HUDEP-2 (cell line): ENCODE measurements at regions not wholly inside any gene's neighbourhood (a gene's known extent, or its start where the extent isn't known, plus 50 kb on each side); places are given as distances from the start of the nearest gene placed in this dataset.

Source experiments
- DNase-seq, 76 experiments: peaks; one replicate each; lab custom pipeline; 2025; ENCODE audit not compliant: unreplicated experiment in 76 of 76; lab: John Stamatoyannopoulos, UW

GRCh38 chr2:74756356-74756890, 77.5 kb upstream of the HK2 start:
- DNase-seq, result no peak

DNA sequence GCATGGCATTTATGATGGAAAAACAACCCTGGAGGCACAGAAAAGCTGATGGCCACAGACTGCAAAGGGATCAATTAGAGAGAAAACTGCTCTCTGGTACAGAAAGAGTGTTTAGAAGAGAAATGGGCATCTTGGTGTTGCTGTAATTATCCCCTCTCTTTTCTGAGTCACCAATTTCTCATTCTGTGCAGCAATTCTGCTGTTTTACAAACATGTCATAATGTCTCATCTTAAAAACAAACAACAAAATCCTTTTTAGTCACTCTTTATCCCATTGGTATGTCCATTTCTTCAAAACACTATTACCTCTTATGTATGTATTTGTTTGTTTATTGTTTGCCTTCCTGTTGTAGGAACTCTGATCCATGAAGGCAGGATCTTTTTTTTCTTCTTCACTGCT, 73.9 kb upstream of the HK2 start:
- DNase-seq, result no peak

DNA sequence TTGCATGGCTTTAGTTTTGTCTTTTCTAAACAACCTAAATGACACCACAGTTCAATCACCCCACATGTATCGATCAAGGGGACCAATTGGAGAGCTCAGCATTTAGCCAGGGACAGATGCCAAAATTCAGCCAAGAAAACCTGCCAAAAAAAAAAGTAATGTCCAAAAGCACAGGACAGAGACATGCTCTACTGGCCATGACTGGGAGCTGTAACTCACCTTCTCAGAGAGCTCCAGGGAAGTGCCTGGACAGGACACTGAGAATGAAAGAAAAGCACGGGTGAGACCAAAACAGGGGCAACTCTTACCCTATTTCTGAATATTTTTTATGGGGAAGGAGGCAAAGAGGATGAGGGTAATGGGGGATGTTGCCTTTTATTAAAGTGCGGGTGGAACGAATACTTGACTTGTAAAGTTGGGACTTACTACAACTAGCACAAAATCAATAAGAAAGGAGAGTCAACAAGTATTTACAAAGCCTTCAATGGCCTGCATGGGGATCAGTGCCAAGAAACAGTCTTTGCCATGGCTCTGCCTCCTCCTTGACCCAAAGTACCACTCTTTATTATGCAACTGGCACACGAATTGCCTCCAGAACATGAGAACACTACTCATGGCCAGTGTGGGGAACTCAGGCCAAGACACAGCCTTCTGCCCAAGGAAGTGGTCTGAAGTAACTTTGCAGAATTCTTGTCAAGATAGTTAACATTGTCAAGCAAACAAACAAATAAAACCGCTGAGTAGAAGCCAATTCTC, 72.9 kb upstream of the HK2 start:
- DNase-seq, result no peak

GRCh38 chr2:74762789-74763188, 71.1 kb upstream of the HK2 start:
- no peak for DNase-seq

DNA sequence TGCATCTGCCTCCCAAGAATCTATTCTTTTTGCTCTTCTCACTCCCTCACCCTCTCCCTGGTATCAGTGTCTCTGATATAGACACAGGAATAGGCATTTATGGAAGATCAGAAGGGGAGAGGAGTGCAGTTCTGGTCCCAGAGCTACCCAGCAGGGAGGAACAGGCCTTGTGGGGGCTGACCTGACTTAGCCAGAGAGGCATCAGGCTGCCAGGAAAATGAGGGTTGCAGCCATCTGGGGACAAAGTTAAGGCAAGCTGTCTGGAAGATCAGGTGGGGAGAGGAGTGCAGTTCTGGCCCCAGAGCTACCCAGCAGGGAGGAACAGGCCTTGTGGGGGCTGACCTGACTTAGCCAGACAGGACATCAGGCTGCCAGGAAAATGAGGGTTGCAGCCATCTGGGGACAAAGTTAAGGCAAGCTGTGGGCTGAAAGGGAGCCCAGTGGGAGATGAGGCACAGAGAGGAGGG, 69.9 kb upstream of the HK2 start:
- DNase-seq, result no peak

DNA sequence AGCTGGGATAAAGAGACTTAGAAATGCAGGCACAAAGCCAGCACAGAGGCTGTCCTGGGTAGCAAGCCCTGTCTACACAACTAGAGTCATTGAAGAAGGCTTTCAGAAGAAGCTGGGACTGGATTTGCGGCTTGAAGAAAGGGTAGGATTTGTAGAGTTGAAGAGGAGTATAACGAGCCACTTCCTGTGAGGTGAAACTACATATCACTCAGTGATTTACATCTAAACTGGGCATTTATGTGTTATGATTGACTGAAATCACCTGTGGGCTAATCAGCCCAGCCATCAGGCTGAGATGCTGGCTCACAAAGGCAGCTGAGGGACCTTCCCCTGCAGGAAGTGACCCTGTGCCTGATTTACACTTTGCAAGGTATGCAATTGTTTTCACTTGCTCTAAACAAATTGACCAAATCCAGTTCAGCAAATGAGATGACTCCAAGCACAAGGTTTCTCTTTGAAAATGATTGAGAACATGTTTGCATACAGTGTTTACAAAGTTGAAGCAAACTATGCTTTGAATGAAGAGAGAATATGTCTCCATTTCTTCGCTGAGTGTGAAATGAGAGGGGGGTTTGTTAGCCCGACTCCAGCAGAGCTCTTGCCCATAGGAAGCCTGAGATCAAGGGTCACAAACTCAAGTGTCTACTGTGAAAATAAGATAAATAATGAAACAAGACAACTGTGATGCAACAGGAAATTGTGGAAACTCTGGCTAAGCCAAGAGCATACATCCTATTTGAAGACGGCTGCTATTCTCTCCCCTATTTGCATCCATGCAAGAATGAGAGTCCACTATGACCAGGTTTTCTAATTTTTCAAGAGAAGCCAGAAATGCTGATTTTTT, 69.3 kb upstream of the HK2 start:
- no peak for DNase-seq

GRCh38 chr2:74766780-74767179, 67.1 kb upstream of the HK2 start:
- DNase-seq, result no peak

GRCh38 chr2:74767618-74768017, 66.3 kb upstream of the HK2 start:
- no peak for DNase-seq

DNA sequence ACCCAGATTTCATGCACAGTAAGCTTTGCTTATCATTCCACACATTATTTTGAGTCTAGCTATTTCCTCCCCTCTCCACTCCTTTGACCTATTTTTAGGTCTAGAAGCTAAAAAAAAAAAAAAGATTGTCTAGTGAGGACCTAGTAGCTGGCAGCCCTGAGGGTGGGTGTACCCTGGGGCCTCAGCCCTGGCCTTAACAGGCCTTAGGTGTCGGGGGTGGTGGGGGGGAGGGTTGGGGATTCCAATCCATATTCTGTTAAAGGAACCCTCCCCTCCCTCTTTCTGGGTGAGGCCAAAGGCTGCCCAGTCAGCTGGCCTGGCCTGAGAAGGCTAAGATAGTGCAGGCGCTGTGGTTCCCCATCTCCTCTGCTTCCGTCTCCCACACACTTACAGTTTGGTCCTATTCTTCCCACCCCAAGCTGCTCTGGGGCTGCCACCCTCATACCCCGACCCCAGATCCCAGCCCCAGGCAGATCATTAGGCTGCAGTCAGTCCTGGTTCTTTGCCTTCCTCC, 65.5 kb upstream of the HK2 start:
- no peak for DNase-seq

- no peak for DNase-seq
Observed at GRCh38 chr2:74772046-74772445, 61.9 kb upstream of the HK2 start.

DNA sequence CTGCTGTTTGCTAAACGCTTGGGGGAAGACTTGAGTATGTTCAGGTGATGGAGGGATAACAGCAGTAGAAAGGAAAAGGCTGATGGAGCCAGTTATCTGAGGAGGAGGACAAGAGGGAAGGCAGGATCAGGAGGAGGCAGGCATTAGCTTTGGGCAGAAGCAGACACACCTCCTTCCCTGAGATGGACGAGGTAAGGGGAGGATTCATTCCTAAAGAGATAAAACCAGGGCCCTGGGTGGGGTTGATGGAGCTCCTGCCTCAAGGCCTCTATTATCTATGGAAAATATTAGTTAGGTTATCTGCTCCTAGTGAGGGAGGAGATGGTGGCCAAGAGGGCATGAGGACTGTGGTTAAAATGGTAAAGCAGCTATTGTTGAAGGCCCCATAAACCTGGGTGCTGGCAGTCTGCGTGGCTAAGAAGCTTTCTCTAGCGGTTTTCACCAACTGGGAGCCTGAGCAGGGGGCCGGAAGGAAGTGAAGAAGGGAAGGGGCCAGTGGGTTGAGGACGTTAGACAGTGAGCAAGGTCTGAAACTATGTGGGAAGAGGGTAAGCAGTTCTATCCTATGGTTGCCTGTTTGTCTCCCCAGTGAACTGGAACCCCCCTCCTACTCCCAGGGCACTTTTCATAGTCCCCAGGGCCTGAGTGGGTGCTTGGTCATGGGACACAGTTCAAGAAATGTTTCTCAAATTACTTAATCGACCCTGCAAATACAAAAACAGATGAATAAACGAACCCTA, 56.6 kb upstream of the HK2 start:
- DNase-seq, result no peak

GRCh38 chr2:74778381-74779264, 55.3 kb upstream of the HK2 start:
- no peak for DNase-seq

DNA sequence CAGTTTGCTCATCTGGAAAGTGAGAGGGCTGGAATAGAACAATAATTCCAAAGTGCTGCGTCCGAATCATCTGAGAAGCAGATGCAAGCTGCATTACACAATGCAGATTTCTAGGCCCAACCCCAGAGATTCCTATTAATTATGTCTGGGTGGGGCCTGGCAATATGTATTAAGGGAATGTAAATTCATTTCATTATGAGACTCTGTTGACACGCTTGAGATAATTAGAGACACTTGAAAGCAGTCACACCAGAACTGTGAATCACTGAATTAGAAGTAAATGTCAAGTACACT, 54.7 kb upstream of the HK2 start:
- no peak for DNase-seq

- no peak for DNase-seq
Observed at GRCh38 chr2:74779587-74780135, 54.3 kb upstream of the HK2 start.
